IMR-90 (cell line): ENCODE measurements at regions not wholly inside any gene's neighbourhood (a gene's known extent, or its start where the extent isn't known, plus 50 kb on each side); places are given as distances from the start of the nearest gene placed in this dataset.

Source experiments
- ATAC-seq: fragments of 200-7000 bp; cut with Tn5 transposase; 2 replicates; pipeline ENCODE4 v1.9.1; 2020; ENCODE audit warnings: low read depth, mild to moderate bottlenecking, moderate library complexity
- BruUV-seq: library from RNA; stranded (reverse); fragments of 400-500 nt; replicated peaks from 2 replicates; lab custom pipeline; 2021; lab: Mats Ljungman, UMichigan
- CTCF ChIA-PET: fragments of 300-600 bp; formaldehyde crosslinking; extraction: SDS; loops from one replicate; lab custom pipeline; 2021; ENCODE audit warnings: antibody characterized with exemption; lab: Yijun Ruan, JAX
- POLR2A ChIA-PET: fragments of 300-600 bp; sonication (Branson Sonifier 250); formaldehyde crosslinking; loops from one replicate; lab custom pipeline; 2022; ENCODE audit warnings: antibody characterized with exemption; ENCODE audit not compliant: unreplicated experiment; lab: Charles Lee
- DNase-seq: peaks from one replicate; pipeline ENCODE4 v3.0.0; 2013
- H2AFZ ChIP-seq: replicated peaks from 2 replicates; pipeline ENCODE3; 2013; ENCODE audit warnings: low read length, mild to moderate bottlenecking; ENCODE audit not compliant: poor library complexity
- H2AK5ac ChIP-seq: 2 replicates; pipeline ENCODE4 v1.6.1; 2013; ENCODE audit warnings: low read depth, low read length, inconsistent platforms
- H2AK9ac ChIP-seq: replicated peaks from 2 replicates; pipeline ENCODE3; 2013; ENCODE audit warnings: mild to moderate bottlenecking, low read depth, low read length, moderate library complexity; ENCODE audit not compliant: poor library complexity
- H2BK120ac ChIP-seq: 2 replicates; pipeline ENCODE4 v1.6.1; 2013; ENCODE audit warnings: low read depth, low read length, inconsistent platforms
- H2BK15ac ChIP-seq: 3 replicates; pipeline ENCODE4 v1.6.1; 2013; ENCODE audit warnings: low read depth, low read length, inconsistent platforms
- H2BK20ac ChIP-seq: 2 replicates; pipeline ENCODE4 v1.6.1; 2013; ENCODE audit warnings: low read depth, mild to moderate bottlenecking, inconsistent platforms, low read length, moderate library complexity
- H2BK5ac ChIP-seq: 2 replicates; pipeline ENCODE4 v1.6.1; 2013; ENCODE audit warnings: mild to moderate bottlenecking, low read depth, low read length, inconsistent platforms; ENCODE audit not compliant: poor library complexity, severe bottlenecking
- H3K14ac ChIP-seq: replicated peaks from 2 replicates; pipeline ENCODE4 v1.6.1; 2013; ENCODE audit warnings: low read depth, low read length, inconsistent platforms
- H3K18ac ChIP-seq: 2 replicates; pipeline ENCODE4 v1.6.1; 2013; ENCODE audit warnings: low read depth, low read length, control low read depth
- H3K23ac ChIP-seq: 2 replicates; pipeline ENCODE4 v1.6.1; 2013; ENCODE audit warnings: low read depth, low read length, inconsistent platforms
- H3K27ac ChIP-seq: 2 replicates; pipeline ENCODE4 v1.5.1; 2013; ENCODE audit warnings: mild to moderate bottlenecking, control low read depth, low read length; ENCODE audit not compliant: insufficient read depth
- H3K27me3 ChIP-seq: 2 replicates; pipeline ENCODE4 v1.6.1; 2013; ENCODE audit warnings: low read length; ENCODE audit not compliant: control insufficient read depth, insufficient read depth
- H3K36me3 ChIP-seq: 2 replicates; pipeline ENCODE4 v1.6.1; 2013; ENCODE audit warnings: low read length, mixed read lengths; ENCODE audit not compliant: control insufficient read depth, insufficient read depth
- H3K4ac ChIP-seq: 2 replicates; pipeline ENCODE4 v1.6.1; 2013; ENCODE audit warnings: low read depth, low read length, inconsistent platforms
- H3K4me1 ChIP-seq: 2 replicates; pipeline ENCODE4 v1.6.1; 2013; ENCODE audit warnings: low read length, mixed read lengths; ENCODE audit not compliant: control insufficient read depth, insufficient read depth
- H3K4me2 ChIP-seq: 2 replicates; pipeline ENCODE4 v1.6.1; 2013; ENCODE audit warnings: low read depth, mild to moderate bottlenecking, control low read depth, low read length, moderate library complexity
- H3K4me3 ChIP-seq: 2 replicates; pipeline ENCODE4 v1.5.1; 2013; ENCODE audit warnings: low read depth, mild to moderate bottlenecking, control low read depth, low read length, moderate library complexity; ENCODE audit not compliant: insufficient read depth
- H3K56ac ChIP-seq: 2 replicates; pipeline ENCODE4 v1.6.1; 2013; ENCODE audit warnings: low read length, inconsistent platforms; ENCODE audit not compliant: insufficient read depth; ENCODE audit errors: extremely low read depth
- H3K79me1 ChIP-seq, 2 experiments: 2 replicates each; pipeline ENCODE4 v1.6.1; 2013; ENCODE audit warnings: low read length in 2 of 2, inconsistent platforms in 1 of 2, low read depth in 1 of 2
- H3K9ac ChIP-seq: 2 replicates; pipeline ENCODE4 v1.6.1; 2013; ENCODE audit warnings: low read depth, low read length, control low read depth
- H3K9me1 ChIP-seq: 2 replicates; pipeline ENCODE4 v1.6.1; 2013; ENCODE audit warnings: low read length, inconsistent platforms; ENCODE audit not compliant: insufficient read depth
- H3K9me3 ChIP-seq: 2 replicates; pipeline ENCODE4 v1.6.1; 2013; ENCODE audit warnings: low read length; ENCODE audit not compliant: control insufficient read depth, insufficient read depth
- H4K20me1 ChIP-seq: 2 replicates; pipeline ENCODE4 v1.6.1; 2013; ENCODE audit warnings: low read length, inconsistent platforms; ENCODE audit not compliant: insufficient read depth
- H4K5ac ChIP-seq: 2 replicates; pipeline ENCODE4 v1.6.1; 2013; ENCODE audit warnings: mild to moderate bottlenecking, low read depth, low read length, control low read depth
- H4K8ac ChIP-seq, 2 experiments: 2 replicates each; pipeline ENCODE4 v1.6.1; 2013; ENCODE audit warnings: low read depth in 2 of 2, low read length in 2 of 2, control low read depth in 1 of 2, inconsistent platforms in 1 of 2
- H4K91ac ChIP-seq: 2 replicates; pipeline ENCODE4 v1.6.1; 2013; ENCODE audit warnings: low read depth, low read length, inconsistent platforms; ENCODE audit not compliant: insufficient read depth
- BHLHE40 ChIP-seq: fragments of 150-350 bp; IDR thresholded peaks from 2 replicates; pipeline ENCODE4 v1.6.1; 2016; ENCODE audit warnings: mild to moderate bottlenecking, low read depth, low read length
- CEBPB ChIP-seq: IDR thresholded peaks from 2 replicates; pipeline ENCODE4 v1.6.1; 2012; ENCODE audit warnings: low read depth, low read length, improper control_type of control experiment
- CHD1 ChIP-seq: IDR thresholded peaks from 2 replicates; pipeline ENCODE4 v1.6.1; 2012; ENCODE audit warnings: low read depth, low read length, improper control_type of control experiment
- ELK1 ChIP-seq: fragments of 150-350 bp; IDR thresholded peaks from 2 replicates; pipeline ENCODE4 v1.6.1; 2016; ENCODE audit warnings: low read depth, mild to moderate bottlenecking, low read length, moderate library complexity, borderline replicate concordance
- FOS ChIP-seq: fragments of 150-350 bp; IDR thresholded peaks from 2 replicates; pipeline ENCODE4 v1.6.1; 2016; ENCODE audit warnings: low read depth, low read length
- MAFK ChIP-seq: IDR thresholded peaks from 2 replicates; pipeline ENCODE4 v1.6.1; 2012; ENCODE audit warnings: low read depth, low read length, improper control_type of control experiment
- MAZ ChIP-seq: IDR thresholded peaks from 2 replicates; pipeline ENCODE4 v1.6.1; 2012; ENCODE audit warnings: low read depth, mild to moderate bottlenecking, low read length, improper control_type of control experiment, moderate library complexity, borderline replicate concordance
- MXI1 ChIP-seq: IDR thresholded peaks from 2 replicates; pipeline ENCODE4 v1.6.1; 2012; ENCODE audit warnings: low read depth, mild to moderate bottlenecking, low read length, moderate library complexity, borderline replicate concordance
- NFE2L2 ChIP-seq: fragments of 150-350 bp; IDR thresholded peaks from 2 replicates; pipeline ENCODE4 v1.6.1; 2016; ENCODE audit warnings: low read depth, mild to moderate bottlenecking, low read length
- POLR2A ChIP-seq: IDR thresholded peaks from 2 replicates; pipeline ENCODE4 v1.6.1; 2012; ENCODE audit warnings: mild to moderate bottlenecking, low read depth, low read length
- RAD21 ChIP-seq: IDR thresholded peaks from 2 replicates; pipeline ENCODE4 v1.6.1; 2012; ENCODE audit warnings: low read length, improper control_type of control experiment
- RCOR1 ChIP-seq: IDR thresholded peaks from 2 replicates; pipeline ENCODE4 v1.6.1; 2012; ENCODE audit warnings: mild to moderate bottlenecking, low read length, improper control_type of control experiment; ENCODE audit not compliant: insufficient replicate concordance
- RFX5 ChIP-seq: IDR thresholded peaks from 2 replicates; pipeline ENCODE4 v1.8.0; 2012; ENCODE audit warnings: low read depth, mild to moderate bottlenecking, low read length, moderate library complexity
- SMC3 ChIP-seq: fragments of 150-350 bp; IDR thresholded peaks from 2 replicates; pipeline ENCODE4 v1.6.1; 2016; ENCODE audit warnings: low read depth, mild to moderate bottlenecking, antibody characterized with exemption, low read length, moderate library complexity
- USF2 ChIP-seq: fragments of 150-350 bp; IDR thresholded peaks from 2 replicates; pipeline ENCODE4 v1.6.1; 2017; ENCODE audit warnings: mild to moderate bottlenecking, antibody characterized with exemption, low read length, low read depth
- WGBS, 2 experiments: methylation state at CpG; one replicate each; pipeline versions ENCODE4 v1.1.5 to v1.1.7; 2013; ENCODE audit warnings: missing lambda C conversion rate in 2 of 2; ENCODE audit not compliant: insufficient read length in 1 of 2; ENCODE audit errors: extremely low coverage in 2 of 2; 5-methylcytosine and 5-hydroxymethylcytosine counted together
- dilution Hi-C: fragments of 300-500 bp; cut with HindIII; formaldehyde crosslinking; loops from one replicate; pipeline ENCODE4 v1.14.3; 2018; ENCODE audit warnings: low sequenced_read_pairs; ENCODE audit not compliant: unreplicated experiment
- in situ Hi-C: fragments of 300-500 bp; cut with MboI; formaldehyde crosslinking; loops from 3 replicates; pipeline ENCODE4 v1.14.3; 2019; ENCODE audit warnings: low sequenced_read_pairs, inconsistent platforms, mixed read lengths
- intact Hi-C: fragments of 100-400 bp; cut with micrococcal nuclease; formaldehyde crosslinking; loops from 2 replicates; pipeline ENCODE4 v1.10.0; 2022
- TF ChIP-seq, protein P1 (sequence below): conservative IDR thresholded peaks from 2 replicates; pipeline ENCODE4 v1.5.1; 2012; ENCODE audit warnings: mild to moderate bottlenecking, low read depth, low read length, improper control_type of control experiment

GRCh38 chr7:43010061-43010460 is 77.9 kb downstream of the MRPL32 start:
- Histone ChIP-seq H2AK5ac (no peak overlapping the region), H3K23ac (no peak overlapping the region), H3K4me3 (no peak overlapping the region), H4K20me1 (no peaks in the 10 kb centered on the region), H3K14ac (no peak overlapping the region), H3K4ac (no peak overlapping the region), H3K9ac (no peak overlapping the region), H3K36me3 (no peaks in the 10 kb centered on the region), H4K5ac (no peak overlapping the region), H2BK5ac (no peak overlapping the region), H3K18ac (no peak overlapping the region), H2BK120ac (no peak overlapping the region), H3K4me2 (no peak overlapping the region), H3K56ac (no peak overlapping the region), H3K9me3 (no peaks in the 10 kb centered on the region), H3K4me1 (no peaks in the 10 kb centered on the region), H2BK15ac (no peak overlapping the region), H2AFZ (no peak overlapping the region), H3K27ac (no peak overlapping the region), H2BK20ac (no peak overlapping the region), H3K79me1 (no peaks in the 10 kb centered on the region), H2AK9ac (no peak overlapping the region), H3K9me1 (no peaks in the 10 kb centered on the region), H4K91ac (no peak overlapping the region), H3K27me3 (peaks cover 6% of the 10 kb centered on the region; the same call in 1 of the 2 replicates), H4K8ac (no peak overlapping the region)
- no CpG with 5 or more reads among the region's 1 CpG for WGBS, 2 experiments
- CTCF ChIA-PET = no interaction called here
- dilution Hi-C loops = no loop called here
- POLR2A ChIA-PET = interaction anchor here (0.6 kb wide), 1 partner anchor 219 kb away, joined by 5 read pairs; no protein-coding TSS in a partner anchor
- no TSS peak for BruUV-seq
- DNase-seq (no peak), ATAC-seq (no peak)
- no peak for TF ChIP-seq NFE2L2
- TF ChIP-seq USF2 = no peak
- TF ChIP-seq MXI1 = no peak
- TF ChIP-seq FOS = no peak
- no peak for TF ChIP-seq CHD1
- no peak for TF ChIP-seq MAFK
- TF ChIP-seq CEBPB = no peak
- no peak for TF ChIP-seq ELK1
- TF ChIP-seq RFX5 = no peak
- TF ChIP-seq, protein P1, sequence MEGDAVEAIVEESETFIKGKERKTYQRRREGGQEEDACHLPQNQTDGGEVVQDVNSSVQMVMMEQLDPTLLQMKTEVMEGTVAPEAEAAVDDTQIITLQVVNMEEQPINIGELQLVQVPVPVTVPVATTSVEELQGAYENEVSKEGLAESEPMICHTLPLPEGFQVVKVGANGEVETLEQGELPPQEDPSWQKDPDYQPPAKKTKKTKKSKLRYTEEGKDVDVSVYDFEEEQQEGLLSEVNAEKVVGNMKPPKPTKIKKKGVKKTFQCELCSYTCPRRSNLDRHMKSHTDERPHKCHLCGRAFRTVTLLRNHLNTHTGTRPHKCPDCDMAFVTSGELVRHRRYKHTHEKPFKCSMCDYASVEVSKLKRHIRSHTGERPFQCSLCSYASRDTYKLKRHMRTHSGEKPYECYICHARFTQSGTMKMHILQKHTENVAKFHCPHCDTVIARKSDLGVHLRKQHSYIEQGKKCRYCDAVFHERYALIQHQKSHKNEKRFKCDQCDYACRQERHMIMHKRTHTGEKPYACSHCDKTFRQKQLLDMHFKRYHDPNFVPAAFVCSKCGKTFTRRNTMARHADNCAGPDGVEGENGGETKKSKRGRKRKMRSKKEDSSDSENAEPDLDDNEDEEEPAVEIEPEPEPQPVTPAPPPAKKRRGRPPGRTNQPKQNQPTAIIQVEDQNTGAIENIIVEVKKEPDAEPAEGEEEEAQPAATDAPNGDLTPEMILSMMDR = no peak
- TF ChIP-seq POLR2A = no peak
- no peak for TF ChIP-seq RAD21
- TF ChIP-seq MAZ = no peak
- TF ChIP-seq BHLHE40 = no peak
- no peak for TF ChIP-seq RCOR1
- no peak for TF ChIP-seq SMC3
- in situ Hi-C loops = no loop called here
- intact Hi-C loops = no loop called here
